Lower lobe of right lung (tissue), 2 donors: ENCODE measurements at regions not wholly inside any gene's neighbourhood (a gene's known extent, or its start where the extent isn't known, plus 50 kb on each side); places are given as distances from the start of the nearest gene placed in this dataset.

Source experiments
- ATAC-seq, 2 donors: fragments of 200-7000 bp; cut with Tn5 transposase; one replicate each; pipeline ENCODE4 v1.9.1; 2020 to 2022; ENCODE audit warnings: mild to moderate bottlenecking in 2 of 2, moderate library complexity in 2 of 2
- DNase-seq: peaks from one replicate; pipeline ENCODE4 v3.0.0-alpha.2; 2020
- H3K27ac ChIP-seq: fragments of 200-600 bp; one replicate; pipeline ENCODE4 v1.8.0; 2022
- H3K27me3 ChIP-seq: fragments of 200-600 bp; one replicate; pipeline ENCODE4 v1.8.0; 2022; ENCODE audit warnings: low read depth
- H3K36me3 ChIP-seq: fragments of 200-600 bp; one replicate; pipeline ENCODE4 v1.8.0; 2022; ENCODE audit warnings: mild to moderate bottlenecking
- H3K4me1 ChIP-seq: fragments of 200-600 bp; one replicate; pipeline ENCODE4 v1.8.0; 2022
- H3K4me3 ChIP-seq: fragments of 200-600 bp; one replicate; pipeline ENCODE4 v1.8.0; 2022; ENCODE audit warnings: mild to moderate bottlenecking
- H3K9me3 ChIP-seq: fragments of 200-600 bp; one replicate; pipeline ENCODE4 v1.8.0; 2022
- intact Hi-C: fragments of 100-400 bp; cut with DNase I; formaldehyde crosslinking; loops from one replicate; pipeline ENCODE4 v1.11.0; 2022
- TF ChIP-seq, protein P1 (sequence below): fragments of 200-600 bp; IDR thresholded peaks from one replicate; pipeline ENCODE4 v1.8.0; 2022; ENCODE audit warnings: antibody characterized with exemption, mild to moderate bottlenecking
- donor health status: DM: no; HTN: yes; CAD: no; lungs with severe emphysema.

DNA sequence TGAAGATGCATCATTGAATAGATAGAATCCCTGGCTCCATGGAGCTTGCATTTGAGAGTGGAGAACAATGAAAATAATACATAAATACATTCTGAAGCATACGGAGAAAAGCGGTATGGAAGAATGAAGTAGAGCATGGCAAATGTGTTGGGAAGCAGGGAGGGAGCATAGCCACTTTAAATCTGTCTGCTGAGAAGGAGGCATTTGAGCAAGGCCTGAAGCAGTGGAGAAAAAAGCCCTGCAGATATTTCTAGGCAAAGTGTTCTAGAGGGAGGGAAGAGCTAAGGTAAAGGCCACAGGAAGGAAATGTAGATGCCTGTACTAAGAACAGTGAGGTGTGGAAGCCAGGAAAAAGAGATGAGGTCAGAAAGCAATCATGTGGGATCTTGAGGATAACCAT is 484.8 kb downstream of the CNTN3 start:
- ATAC-seq (no peak), DNase-seq (no peak)
- Histone ChIP-seq H3K4me1 (no peaks in the 10 kb centered on the region), H3K4me3 (no peak overlapping the region), H3K9me3 (no peaks in the 10 kb centered on the region), H3K27ac (no peak overlapping the region), H3K27me3 (no peaks in the 10 kb centered on the region), H3K36me3 (no peaks in the 10 kb centered on the region)
- intact Hi-C loops: no loop called here
- TF ChIP-seq, protein P1, sequence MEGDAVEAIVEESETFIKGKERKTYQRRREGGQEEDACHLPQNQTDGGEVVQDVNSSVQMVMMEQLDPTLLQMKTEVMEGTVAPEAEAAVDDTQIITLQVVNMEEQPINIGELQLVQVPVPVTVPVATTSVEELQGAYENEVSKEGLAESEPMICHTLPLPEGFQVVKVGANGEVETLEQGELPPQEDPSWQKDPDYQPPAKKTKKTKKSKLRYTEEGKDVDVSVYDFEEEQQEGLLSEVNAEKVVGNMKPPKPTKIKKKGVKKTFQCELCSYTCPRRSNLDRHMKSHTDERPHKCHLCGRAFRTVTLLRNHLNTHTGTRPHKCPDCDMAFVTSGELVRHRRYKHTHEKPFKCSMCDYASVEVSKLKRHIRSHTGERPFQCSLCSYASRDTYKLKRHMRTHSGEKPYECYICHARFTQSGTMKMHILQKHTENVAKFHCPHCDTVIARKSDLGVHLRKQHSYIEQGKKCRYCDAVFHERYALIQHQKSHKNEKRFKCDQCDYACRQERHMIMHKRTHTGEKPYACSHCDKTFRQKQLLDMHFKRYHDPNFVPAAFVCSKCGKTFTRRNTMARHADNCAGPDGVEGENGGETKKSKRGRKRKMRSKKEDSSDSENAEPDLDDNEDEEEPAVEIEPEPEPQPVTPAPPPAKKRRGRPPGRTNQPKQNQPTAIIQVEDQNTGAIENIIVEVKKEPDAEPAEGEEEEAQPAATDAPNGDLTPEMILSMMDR: no peak

DNA sequence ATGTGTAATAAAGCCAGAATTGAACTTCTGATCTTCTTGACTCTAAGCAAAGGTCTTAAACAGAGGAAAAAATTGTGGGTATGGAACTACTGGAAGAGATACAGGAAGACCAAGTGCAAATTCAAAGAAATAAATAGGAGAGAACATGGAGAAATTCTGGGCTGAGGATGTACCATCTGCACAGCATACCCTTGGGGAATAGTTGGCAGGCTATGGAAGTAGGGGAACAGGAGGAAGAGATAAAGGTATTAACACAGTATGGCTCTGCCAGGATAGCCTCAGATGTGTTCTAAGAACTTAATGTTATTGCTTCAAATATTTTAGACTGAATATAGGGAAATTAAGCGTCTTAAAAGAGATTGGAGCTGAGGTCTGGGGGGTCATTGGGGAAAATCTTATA is 485.4 kb downstream of the CNTN3 start:
- intact Hi-C loops: no loop called here

DNA sequence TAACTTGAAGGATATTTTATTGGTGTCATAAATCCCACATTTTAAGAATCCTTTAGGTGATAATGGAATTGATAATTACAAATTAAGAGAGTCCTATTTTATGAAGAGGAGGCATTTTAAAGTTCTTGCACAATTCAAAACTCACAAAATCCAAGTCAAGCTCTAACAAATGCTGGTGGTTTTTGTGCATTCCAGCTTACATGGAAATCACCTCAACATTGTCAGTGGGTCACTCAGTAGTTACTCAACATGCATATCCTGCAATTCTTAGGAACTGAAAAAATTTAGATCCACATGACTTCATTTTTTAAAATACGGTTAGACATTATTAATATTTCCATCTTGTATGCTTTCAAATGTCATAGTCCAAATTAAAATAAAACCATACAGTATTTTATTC is 487.2 kb downstream of the CNTN3 start:
- Histone ChIP-seq H3K27ac (no peak overlapping the region), H3K9me3 (no peaks in the 10 kb centered on the region), H3K36me3 (no peaks in the 10 kb centered on the region), H3K27me3 (no peaks in the 10 kb centered on the region), H3K4me3 (no peak overlapping the region), H3K4me1 (no peaks in the 10 kb centered on the region)
- TF ChIP-seq, protein P1: no peak
- intact Hi-C loops: no loop called here
- no peak for DNase-seq
- no peak for ATAC-seq

More for the DNA sequence above, 485.4 kb downstream of the CNTN3 start:
- Histone ChIP-seq H3K4me1 (no peaks in the 10 kb centered on the region), H3K36me3 (no peaks in the 10 kb centered on the region), H3K27ac (no peak overlapping the region), H3K9me3 (no peaks in the 10 kb centered on the region), H3K4me3 (no peak overlapping the region), H3K27me3 (no peaks in the 10 kb centered on the region)
- TF ChIP-seq, protein P1: no peak
- DNase-seq (no peak), ATAC-seq (no peak)

DNA sequence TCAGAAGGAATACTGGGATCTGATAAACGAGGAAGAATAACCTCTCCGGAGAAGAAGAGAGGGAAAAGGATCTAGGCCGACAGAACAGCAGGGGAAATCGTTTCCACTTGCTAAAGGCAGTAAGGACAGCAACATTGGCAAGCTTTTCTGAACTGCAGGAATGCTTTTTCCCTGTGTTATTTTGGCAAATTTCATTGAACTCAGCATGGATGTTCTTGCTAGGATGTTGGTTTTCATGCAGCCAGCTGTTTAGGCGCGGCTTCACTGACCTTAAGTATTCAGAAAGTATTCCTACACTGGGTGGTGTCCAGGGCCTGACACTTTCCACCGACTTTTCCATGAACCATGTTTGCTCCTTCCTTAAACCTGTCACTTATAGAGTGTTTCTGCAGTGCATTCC is 489.7 kb downstream of the CNTN3 start:
- Histone ChIP-seq H3K4me1 (no peaks in the 10 kb centered on the region), H3K9me3 (no peaks in the 10 kb centered on the region), H3K27ac (no peak overlapping the region), H3K4me3 (no peak overlapping the region), H3K36me3 (no peaks in the 10 kb centered on the region), H3K27me3 (no peaks in the 10 kb centered on the region)
- intact Hi-C loops: no loop called here
- TF ChIP-seq, protein P1: no peak
- no peak for ATAC-seq
- no peak for DNase-seq

DNA sequence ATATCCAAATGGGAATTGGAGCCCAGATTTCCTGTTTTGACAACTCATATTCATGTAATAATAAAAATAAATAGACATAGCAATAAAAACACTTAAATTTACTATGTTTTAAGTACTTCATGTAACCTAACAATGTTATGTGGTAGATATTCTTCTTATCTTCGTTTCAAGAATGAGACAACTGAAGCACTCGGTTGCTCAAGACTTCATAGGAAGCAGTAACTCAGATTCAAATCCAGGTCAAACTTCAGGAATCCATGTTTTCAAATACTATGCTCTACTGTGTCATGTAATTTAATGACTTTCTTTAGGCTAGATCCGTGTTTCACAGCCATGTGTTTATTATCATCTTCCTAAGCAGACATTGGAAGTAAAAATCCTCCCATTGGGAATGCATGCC is 492.2 kb downstream of the CNTN3 start:
- ATAC-seq: no peak
- Histone ChIP-seq H3K4me1 (no peaks in the 10 kb centered on the region), H3K27me3 (no peaks in the 10 kb centered on the region), H3K36me3 (no peaks in the 10 kb centered on the region), H3K27ac (no peak overlapping the region), H3K4me3 (no peak overlapping the region), H3K9me3 (no peaks in the 10 kb centered on the region)
- intact Hi-C loops: no loop called here
- DNase-seq: no peak
- TF ChIP-seq, protein P1: no peak

DNA sequence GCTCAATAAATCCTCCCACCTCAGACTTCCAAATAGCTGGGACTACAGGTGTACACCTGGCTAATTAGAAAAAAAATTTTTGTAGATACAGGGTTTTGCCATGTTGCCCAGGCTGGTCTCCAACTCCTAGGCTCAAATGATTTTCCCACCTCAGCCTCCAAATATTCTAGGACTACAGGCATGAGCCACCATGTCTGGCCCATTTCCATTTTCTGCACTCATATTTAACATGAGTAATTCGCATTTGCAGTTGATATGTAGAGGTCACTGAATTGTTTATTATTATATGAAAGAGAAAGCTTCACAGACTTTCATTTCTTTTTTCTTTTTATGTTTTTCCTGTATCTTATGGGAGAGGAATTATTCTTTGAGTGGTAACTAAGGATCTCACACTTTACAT is 492.7 kb downstream of the CNTN3 start:
- no peaks in the 10 kb centered on the region for H3K36me3 ChIP-seq
- no peak overlapping the region for H3K4me3 ChIP-seq
- no peaks in the 10 kb centered on the region for H3K4me1 ChIP-seq
- intact Hi-C loops: no loop called here
- DNase-seq (no peak), ATAC-seq (no peak)
- no peaks in the 10 kb centered on the region for H3K27me3 ChIP-seq
- no peaks in the 10 kb centered on the region for H3K9me3 ChIP-seq
- TF ChIP-seq, protein P1: no peak
- no peak overlapping the region for H3K27ac ChIP-seq
